ENCODE measurements at regions not wholly inside any gene's neighbourhood (a gene's known extent, or its start where the extent isn't known, plus 50 kb on each side); places are given as distances from the start of the nearest gene placed in this dataset.

- TF ChIP-seq, protein P1, sequence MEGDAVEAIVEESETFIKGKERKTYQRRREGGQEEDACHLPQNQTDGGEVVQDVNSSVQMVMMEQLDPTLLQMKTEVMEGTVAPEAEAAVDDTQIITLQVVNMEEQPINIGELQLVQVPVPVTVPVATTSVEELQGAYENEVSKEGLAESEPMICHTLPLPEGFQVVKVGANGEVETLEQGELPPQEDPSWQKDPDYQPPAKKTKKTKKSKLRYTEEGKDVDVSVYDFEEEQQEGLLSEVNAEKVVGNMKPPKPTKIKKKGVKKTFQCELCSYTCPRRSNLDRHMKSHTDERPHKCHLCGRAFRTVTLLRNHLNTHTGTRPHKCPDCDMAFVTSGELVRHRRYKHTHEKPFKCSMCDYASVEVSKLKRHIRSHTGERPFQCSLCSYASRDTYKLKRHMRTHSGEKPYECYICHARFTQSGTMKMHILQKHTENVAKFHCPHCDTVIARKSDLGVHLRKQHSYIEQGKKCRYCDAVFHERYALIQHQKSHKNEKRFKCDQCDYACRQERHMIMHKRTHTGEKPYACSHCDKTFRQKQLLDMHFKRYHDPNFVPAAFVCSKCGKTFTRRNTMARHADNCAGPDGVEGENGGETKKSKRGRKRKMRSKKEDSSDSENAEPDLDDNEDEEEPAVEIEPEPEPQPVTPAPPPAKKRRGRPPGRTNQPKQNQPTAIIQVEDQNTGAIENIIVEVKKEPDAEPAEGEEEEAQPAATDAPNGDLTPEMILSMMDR (IDR thresholded peaks at IDR 0.05), result no peak
- no peak for TF ChIP-seq EZH2 (IDR thresholded peaks at IDR 0.05; ENCODE audit: borderline replicate concordance, insufficient read depth, low read depth, low read length, poor library complexity, severe bottlenecking)
Observed at GRCh38 chr9:108478431-108479332, 377.1 kb downstream of the ACTL7B start.

Data from B cell (primary cell).